DMS114 treated with DMSO at 0.1 percent for 48 hours (cell line): ENCODE measurements at regions not wholly inside any gene's neighbourhood (a gene's known extent, or its start where the extent isn't known, plus 50 kb on each side); places are given as distances from the start of the nearest gene placed in this dataset.
"Not testable (repeated sequence)": the region's sequence is repeated elsewhere in the genome, so short reads cannot be mapped to it uniquely, and the experiment has no call there.

Experiments used
- DNase-seq: peaks from one replicate; lab custom pipeline; 2025; ENCODE audit not compliant: unreplicated experiment; lab: John Stamatoyannopoulos, UW

- no peak for DNase-seq
These were observed 142.7 kb upstream of the ATP11B start for GRCh38 chr3:182650568-182651128.

DNA sequence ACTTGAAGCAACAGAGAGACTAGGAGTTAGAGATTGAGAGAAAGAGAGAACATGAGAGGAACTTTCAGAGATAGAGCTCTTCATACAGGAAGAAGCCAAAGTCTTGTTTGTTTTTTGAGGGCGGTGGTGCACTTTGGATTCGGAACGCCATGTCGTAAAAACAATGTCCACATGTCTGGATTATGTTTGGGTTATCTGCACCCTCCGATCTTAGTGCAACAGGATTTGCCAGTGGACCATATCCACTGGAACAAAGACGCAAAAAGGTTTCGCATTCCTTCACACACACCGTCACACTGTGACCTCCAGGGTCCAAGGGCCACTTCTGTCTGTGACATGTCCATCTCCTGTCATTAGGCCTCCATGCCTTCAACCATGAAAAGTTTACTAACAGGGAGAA lies 141.8 kb upstream of the ATP11B start:
- no peak for DNase-seq

DNA sequence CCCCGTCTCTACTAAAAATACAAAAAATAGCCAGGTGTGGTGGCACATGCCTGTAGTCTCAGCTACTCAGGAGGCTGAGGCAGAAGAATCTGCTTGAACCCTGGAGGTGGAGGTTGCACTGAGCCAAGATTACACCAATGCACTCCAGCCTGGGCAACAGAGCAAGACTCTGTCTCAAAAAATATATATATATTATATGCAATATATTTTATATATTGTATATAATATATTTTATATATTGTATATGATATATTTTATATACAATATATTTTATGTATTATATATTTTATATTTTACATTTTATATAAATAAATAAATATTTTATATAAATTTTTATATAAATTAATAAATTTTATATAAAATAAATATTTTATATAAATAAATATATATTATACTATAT lies 140.2 kb upstream of the ATP11B start:
- DNase-seq = not testable (repeated sequence)

DNA sequence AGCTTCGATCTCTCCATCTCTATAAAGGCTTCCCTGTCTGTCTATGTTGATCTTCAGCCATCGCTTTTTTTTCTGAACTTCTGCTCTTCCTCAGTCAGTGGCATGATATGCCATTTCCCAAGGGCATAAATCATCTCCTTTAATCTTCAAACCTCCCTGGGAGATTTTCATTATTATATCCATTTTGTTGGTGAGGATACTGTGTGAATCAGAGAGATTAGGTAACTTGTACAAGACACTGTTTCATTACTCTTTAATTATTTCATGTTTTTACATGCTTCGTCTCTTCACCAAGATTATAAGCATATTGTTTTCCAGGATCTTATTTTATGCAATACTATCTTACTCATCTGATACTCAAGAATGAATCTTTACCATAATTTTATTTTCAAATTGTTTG lies 124.8 kb upstream of the ATP11B start:
- DNase-seq = no peak

DNA sequence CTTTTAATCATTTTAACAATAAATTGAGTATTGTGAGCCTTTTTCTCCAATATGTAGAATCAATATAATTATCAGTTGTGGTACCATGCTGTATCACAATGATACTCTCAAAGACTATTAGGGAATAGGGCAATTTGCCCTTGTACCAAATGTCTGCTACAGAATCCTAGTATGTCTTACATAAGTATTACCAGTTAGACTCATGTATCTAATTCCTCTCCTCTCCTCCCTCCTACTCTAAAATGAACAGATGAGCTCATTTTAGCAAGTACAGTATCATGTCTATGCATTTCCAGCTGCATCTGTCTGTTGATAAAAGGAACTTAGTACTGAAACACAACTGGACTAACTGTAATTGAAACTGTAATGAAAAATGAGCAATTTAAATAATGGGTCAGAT lies 124.3 kb upstream of the ATP11B start:
- DNase-seq = no peak

DNA sequence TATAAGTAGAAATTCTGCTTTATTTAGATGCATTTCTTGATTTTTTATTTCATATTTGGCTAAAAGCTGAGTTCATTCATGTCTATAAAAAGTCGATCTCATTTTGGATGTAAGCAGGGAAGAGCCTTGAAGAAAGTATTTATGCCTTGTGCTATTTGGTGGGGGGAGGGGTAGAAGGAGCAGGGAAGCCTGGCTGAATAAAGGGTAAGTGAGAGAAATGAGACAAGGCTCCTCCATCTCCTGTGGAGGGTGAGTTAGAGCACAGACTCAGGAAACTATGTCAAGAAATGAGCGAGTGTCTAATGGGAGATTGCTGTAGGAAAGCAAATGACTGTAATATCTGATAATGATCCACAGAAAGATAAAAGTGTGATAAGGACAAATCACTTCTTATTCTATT lies 121.8 kb upstream of the ATP11B start:
- no peak for DNase-seq

GRCh38 chr3:182671942-182672341 lies 121.4 kb upstream of the ATP11B start:
- DNase-seq = no peak

- no peak for DNase-seq
These were observed 120.0 kb upstream of the ATP11B start for GRCh38 chr3:182673336-182673735.

DNA sequence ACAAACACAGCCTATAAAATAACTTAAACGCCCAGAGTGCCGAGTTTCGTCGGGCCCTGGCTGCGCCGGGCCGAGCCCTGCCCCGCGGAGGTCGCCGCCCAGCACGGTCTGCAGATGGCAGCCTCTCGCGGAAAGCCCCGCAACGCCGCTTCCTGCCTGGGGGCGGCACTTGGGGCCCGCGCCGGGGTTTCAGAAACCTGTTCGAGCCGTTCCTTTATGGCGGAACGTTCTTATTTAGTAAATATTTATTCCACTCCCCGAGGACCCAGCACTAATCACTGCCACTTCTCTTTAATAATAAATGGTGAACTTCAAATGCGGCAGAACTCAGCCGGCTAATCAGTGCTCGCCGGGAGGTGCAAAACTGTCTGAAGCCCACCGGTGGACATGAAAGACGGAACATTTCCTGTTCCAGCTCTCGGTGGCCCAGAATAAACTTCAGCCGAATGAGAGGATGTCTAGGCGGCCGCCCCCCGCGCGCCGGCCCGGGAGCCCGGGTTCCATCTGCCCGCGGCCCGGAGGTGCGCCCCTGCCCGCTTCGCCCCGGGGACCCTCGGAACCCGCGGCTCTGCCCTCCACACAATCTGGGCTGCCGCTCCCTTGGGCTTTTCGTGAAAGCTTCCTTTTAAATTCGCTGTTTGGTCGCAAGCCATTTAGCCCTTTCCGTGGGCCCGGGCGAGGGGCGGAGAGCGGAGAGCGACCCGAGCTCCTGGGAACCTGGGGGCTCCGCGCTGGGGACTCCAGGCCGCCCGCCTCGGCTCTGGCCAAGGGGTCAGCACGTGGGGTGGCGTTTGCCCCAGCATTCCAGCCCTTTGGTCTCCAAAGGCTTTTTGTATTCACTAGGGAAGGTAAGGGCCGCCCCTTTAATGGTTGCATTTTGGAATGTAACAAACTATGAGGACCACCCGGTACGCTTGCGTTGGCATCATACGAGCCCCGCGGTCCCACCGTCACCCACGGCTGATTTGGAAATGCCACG lies 110.8 kb upstream of the ATP11B start:
- DNase-seq = no peak

- DNase-seq = peak; percentile 78
These were observed 109.9 kb upstream of the ATP11B start for GRCh38 chr3:182683453-182683852.

DNA sequence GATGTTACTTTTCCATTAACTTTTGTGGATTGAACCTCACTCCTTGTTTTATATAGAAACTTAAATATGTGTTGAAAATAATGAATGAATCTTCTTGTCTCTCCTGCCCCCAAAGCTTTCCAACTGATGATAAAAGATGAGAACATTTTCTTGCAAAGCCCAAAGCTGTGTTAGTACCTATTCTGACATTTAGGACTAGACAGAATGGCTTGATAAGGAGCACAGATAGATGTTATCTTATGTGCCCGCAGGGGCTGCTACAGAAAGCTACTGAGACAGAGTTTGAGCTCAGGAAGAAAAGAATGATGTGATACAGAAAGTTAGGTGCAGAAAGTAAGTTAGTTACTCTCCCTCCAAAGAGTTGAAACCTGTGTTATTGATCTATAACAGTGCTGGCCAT lies 109.4 kb upstream of the ATP11B start:
- no peak for DNase-seq

DNA sequence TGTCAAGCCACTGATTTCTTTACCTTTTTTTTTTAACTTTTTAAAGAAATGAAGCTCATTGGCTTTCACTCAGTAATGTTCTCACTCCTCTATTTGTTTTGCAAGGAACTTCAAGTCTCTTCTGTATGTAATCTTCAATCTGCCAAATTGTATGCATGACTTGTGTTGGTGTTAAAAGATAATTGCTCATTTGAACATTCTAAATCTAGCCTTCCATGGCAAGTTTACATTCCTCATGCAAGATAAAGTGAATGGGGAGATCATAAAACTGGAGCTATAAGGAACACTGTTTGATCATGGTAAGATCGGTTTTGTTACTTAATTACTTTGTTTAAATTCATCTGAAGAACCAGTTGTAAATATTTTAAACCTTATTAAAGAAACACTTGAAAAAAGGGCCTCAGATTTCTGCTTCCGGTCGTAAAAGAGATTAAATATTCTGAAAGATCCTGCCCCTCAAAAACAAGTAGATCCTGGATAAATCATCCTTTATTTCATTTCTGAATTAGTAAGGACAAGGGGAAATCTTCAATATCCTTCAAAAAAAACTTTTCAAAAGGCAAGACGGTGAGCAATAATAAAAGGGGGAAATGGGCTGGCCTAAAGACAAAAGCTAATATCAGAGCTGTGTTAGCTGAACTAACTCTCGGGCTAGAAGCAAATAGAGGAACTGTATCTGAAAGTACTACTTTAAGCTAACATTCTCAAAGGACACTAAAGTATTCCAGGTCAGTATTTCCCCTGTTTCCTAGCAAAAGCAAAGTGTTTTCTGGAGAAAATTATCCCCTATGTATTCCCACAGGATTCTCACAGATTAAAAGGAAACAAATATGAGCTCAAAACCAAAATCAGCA lies 107.0 kb upstream of the ATP11B start:
- no peak for DNase-seq

- DNase-seq = no peak
These were observed 103.1 kb upstream of the ATP11B start for GRCh38 chr3:182690172-182690571.

GRCh38 chr3:182692021-182692420 lies 101.3 kb upstream of the ATP11B start:
- DNase-seq = no peak

- no peak for DNase-seq
These were observed 100.6 kb upstream of the ATP11B start for GRCh38 chr3:182692695-182693094.

- DNase-seq = no peak
These were observed 99.6 kb upstream of the ATP11B start for GRCh38 chr3:182693723-182694122.

DNA sequence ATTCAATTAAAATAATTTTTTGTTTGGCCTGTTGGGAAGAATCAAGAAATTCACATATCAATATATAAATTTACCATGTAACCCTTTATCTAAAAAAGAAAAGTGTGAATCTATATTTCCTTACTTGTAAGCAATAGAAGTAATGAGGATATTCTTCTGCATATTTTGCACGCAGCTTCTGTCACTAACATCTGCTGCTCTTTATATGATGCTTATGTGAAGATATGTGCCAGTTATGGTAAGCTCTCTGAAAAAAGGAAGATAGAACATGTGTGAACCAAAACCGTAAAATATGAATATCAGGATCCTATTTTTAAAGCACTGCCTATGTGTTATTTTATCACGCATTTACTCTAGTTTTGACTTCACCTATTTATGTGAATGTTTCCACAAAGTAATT lies 96.4 kb upstream of the ATP11B start:
- DNase-seq = no peak

DNA sequence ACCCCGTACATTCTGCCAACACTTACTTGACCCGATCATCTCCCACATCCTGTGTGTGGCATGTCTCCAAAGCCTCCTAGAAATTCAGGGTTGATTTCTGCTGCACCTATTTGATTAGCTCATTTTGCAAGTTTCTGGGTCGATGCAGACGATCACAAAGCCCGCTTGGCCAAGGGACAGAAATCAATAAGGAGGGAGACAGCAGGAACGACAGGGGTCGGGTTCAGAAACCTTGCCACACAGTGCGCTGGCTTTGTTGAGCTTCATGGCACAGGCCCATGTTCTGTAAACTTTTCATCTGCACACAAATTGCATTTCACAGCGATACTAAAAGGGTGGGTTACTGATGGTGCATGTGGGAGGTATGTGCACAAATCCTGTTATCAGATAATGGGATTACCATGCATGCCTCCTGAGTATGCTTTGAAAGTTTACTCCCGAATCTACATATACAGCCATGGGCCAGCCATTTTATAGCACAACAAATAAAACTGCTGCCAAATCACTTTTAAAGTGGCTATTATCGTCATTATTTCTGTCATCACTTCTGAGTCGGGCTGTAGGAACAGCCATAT lies 95.9 kb upstream of the ATP11B start:
- DNase-seq = no peak

GRCh38 chr3:182698078-182698477 lies 95.2 kb upstream of the ATP11B start:
- DNase-seq = no peak

DNA sequence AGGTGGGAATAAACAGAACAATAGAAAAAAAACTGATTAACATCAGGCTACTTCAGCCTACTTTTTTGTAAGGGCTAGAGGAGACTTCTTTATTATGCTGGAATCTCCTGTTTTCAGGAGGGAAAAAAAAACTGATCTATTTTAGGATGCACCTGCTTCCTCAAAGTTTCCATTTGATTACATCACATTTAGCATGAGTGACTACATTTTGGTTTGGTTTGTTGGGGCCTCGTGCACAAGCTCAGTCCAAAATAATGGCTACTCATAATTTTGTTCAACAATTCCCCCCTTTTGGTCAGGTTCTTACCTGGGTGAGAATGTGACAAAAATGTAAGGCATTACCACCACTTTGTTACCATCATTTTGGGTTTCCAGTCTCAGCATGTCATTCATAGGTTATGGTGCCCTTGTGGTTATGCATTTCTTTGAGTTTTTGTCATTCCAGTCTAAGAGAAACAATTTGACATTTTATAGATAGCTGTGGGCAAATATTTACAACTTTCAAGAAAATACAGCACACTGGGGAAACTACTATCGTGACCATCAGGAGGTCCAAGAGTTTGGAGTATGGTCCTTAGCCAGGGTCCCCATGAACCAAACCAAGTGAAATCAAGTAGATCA lies 93.6 kb upstream of the ATP11B start:
- DNase-seq = no peak

- DNase-seq = no peak
These were observed 91.1 kb upstream of the ATP11B start for GRCh38 chr3:182702216-182702615.
